ENCODE measurements at regions not wholly inside any gene's neighbourhood (a gene's known extent, or its start where the extent isn't known, plus 50 kb on each side); places are given as distances from the start of the nearest gene placed in this dataset.
A peak's percentile ranks its signal among the peaks of the same experiment; 100 is the strongest.

DNA sequence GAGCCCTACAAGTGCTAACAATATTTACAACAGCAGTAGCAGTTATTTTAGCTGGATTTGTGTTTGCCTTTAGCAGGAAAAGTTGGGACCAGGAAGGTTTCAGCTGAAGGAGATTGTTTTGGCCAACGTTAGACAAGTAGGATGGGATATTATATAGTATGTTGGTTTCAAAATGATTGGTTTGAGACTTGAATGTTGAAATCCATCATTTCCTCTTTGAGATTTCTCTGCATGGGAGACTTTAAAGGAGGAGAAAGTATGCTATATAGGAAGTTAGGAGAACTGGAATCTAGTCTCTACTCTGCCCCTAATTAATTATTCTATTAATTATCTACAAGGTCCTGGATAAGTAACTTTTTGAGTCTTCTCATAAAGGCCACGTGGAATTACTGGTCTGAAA lies 263.8 kb downstream of the PTEN start:
- Mint-ChIP-seq H3K27me3 (ENCODE audit: low read depth) (peaks cover 5% of the 10 kb centered on the region), H3K4me3 (no peak overlapping the region), H3K4me1 (ENCODE audit: low read depth) (peaks cover 3% of the 10 kb centered on the region), H3K36me3 (ENCODE audit: low read depth) (no peaks in the 10 kb centered on the region), H3K9me3 (peaks cover 2% of the 10 kb centered on the region), H3K27ac (no peak overlapping the region)
- intact Hi-C loops (cut with micrococcal nuclease): no loop called here
- CTCF ChIA-PET: no interaction called here
- no peak for DNase-seq

DNA sequence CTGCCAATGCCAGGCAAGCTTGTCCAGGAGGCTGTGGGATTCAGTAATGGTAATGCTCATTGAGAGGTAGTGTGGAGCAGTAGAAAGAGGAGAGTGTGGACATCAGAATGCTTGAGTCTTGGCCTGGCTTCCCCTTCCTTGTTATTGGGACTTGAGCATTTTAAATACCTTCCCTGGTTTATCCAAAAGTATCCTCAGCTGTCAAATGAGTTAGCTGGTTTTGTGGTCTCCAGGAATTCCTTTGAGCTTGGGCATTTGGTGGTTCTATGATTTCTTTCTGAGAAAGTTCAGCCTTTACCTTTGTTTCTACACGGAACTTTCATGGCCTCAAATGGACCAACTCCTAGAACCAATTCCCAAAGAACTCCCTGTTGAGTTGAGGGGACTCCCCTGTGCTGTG lies 264.3 kb downstream of the PTEN start:
- intact Hi-C loops (cut with micrococcal nuclease): no loop called here
- Mint-ChIP-seq H3K36me3 (ENCODE audit: low read depth) (no peaks in the 10 kb centered on the region), H3K27me3 (ENCODE audit: low read depth) (peaks cover 5% of the 10 kb centered on the region), H3K4me1 (ENCODE audit: low read depth) (peaks cover 3% of the 10 kb centered on the region), H3K4me3 (no peak overlapping the region), H3K9me3 (peaks cover 2% of the 10 kb centered on the region), H3K27ac (no peak overlapping the region)
- no peak for DNase-seq
- CTCF ChIA-PET: interaction anchor here (1.3 kb wide), 1 partner anchor 15 kb away, joined by 4 read pairs; no protein-coding TSS in a partner anchor

DNA sequence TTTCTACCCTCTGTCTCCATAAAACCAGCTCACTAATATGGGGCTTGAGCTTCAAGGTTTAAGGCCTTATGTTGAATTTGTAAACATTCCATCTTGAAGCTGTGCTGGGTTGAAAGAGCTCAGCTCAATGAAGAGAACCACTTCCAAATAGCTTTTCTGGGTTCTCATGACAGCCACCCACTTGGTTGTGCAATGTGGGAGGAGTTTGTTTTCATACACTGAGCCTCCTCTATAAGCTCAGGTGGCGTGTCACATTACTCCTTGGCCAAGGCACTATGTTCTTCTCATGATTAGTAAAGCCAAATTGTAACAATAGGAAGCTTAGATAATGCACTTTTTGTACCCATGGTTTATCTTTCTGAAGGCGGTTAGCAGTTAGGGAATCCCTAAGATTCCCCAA lies 265.6 kb downstream of the PTEN start:
- CTCF ChIA-PET: interaction anchor here (0.5 kb wide), 1 partner anchor 260 kb away, joined by 7 read pairs; no protein-coding TSS in a partner anchor
- DNase-seq: no peak

DNA sequence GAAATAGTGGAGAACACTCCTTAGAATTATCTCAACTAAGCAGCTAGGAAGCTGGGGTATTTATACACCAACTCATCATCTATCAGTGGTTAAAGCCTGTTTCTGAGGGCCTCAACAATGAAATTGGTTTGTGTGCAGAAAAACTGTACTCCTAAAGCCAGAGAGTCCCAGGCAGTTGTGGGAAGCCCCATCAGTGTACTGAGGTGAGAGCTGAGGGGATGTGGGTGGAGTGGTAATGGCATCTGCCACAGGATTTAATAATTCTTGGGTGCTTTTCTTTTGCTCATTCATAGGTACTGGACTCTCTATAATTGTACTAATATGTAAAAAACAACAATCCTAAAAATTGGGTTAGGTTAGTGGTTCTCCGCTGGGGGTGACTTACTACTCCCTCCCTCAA lies 267.5 kb downstream of the PTEN start:
- CTCF ChIA-PET: interaction anchor here (0.6 kb wide), 1 partner anchor 256 kb away, joined by 4 read pairs; no protein-coding TSS in a partner anchor
- no peak for DNase-seq
- no peak overlapping the region for H3K27ac Mint-ChIP-seq
- no peak overlapping the region for H3K4me3 Mint-ChIP-seq
- peaks cover 5% of the 10 kb centered on the region for H3K9me3 Mint-ChIP-seq
- H3K36me3 Mint-ChIP-seq (ENCODE audit: low read depth): no peaks in the 10 kb centered on the region
- intact Hi-C loops (cut with micrococcal nuclease): no loop called here
- H3K27me3 Mint-ChIP-seq (ENCODE audit: low read depth): no peaks in the 10 kb centered on the region
- H3K4me1 Mint-ChIP-seq (ENCODE audit: low read depth): peaks cover 3% of the 10 kb centered on the region

More for the DNA sequence above, 265.6 kb downstream of the PTEN start:
- Mint-ChIP-seq H3K4me3 (no peak overlapping the region), H3K36me3 (ENCODE audit: low read depth) (no peaks in the 10 kb centered on the region), H3K4me1 (ENCODE audit: low read depth) (peaks cover 3% of the 10 kb centered on the region), H3K27ac (no peak overlapping the region), H3K27me3 (ENCODE audit: low read depth) (peaks cover under 1% of the 10 kb centered on the region), H3K9me3 (peaks cover 2% of the 10 kb centered on the region)
- intact Hi-C loops (cut with micrococcal nuclease): no loop called here

DNA sequence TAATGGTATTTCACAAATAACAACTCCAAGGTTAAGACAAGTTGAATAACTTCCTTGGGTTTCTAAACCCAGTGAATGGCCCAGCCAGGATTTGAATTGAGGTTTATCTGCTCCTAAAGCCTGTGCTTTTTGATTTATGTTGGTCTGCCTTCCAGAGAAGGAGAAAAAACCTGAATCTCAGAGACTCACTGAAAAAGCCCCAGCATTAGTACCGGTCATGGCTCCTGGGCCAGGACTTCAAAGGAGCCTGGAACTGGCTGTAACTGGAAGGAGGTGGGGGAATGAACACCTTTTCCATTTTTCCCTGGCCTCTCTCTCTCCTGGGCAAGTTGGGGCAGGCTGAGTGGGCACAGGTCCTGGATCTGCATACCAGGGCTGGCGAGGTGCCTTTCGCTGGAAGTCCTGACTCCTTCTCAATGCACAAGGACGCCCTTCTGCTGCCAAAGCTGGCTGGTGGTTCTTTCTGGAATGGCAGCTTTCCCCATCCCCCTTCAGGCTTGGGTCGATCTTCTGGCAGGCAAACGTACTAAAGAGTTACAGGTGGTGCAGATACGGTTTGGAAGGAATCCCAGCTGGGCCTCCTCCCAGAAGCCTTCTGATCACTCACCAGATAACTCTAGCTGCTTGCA lies 268.2 kb downstream of the PTEN start:
- DNase-seq: no peak
- H3K9me3 Mint-ChIP-seq: peaks cover 5% of the 10 kb centered on the region
- no peak overlapping the region for H3K27ac Mint-ChIP-seq
- H3K4me1 Mint-ChIP-seq (ENCODE audit: low read depth): peaks cover under 1% of the 10 kb centered on the region
- intact Hi-C loops (cut with micrococcal nuclease): no loop called here
- CTCF ChIA-PET: interaction anchor here (0.6 kb wide), 1 partner anchor 38 kb away, joined by 4 read pairs; no protein-coding TSS in a partner anchor
- H3K27me3 Mint-ChIP-seq (ENCODE audit: low read depth): no peaks in the 10 kb centered on the region
- H3K4me3 Mint-ChIP-seq: no peak overlapping the region
- H3K36me3 Mint-ChIP-seq (ENCODE audit: low read depth): no peaks in the 10 kb centered on the region

DNA sequence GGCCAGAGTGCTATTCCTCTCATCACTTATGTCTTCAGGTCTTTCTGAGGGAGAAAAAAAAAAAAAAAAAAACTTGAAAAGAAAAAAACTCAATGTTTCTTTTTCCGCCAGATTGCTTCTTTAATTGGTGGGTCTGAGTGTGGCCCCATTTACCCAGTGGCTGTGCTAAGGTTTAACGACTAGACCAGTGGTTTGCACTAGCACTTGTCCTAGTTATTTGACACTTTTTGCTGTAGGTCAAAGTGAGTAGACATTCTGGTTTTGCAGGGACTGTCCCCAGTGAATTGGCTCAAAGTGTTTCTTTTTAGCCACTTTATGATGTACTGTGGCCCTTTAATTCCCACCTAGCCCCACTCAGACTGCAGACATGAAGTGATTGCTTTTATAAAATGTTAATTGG lies 273.3 kb downstream of the PTEN start:
- H3K27me3 Mint-ChIP-seq (ENCODE audit: low read depth): no peaks in the 10 kb centered on the region
- H3K27ac Mint-ChIP-seq: no peak overlapping the region
- H3K4me3 Mint-ChIP-seq: no peak overlapping the region
- CTCF ChIA-PET: no interaction called here
- H3K9me3 Mint-ChIP-seq: peaks cover 3% of the 10 kb centered on the region
- intact Hi-C loops (cut with micrococcal nuclease): no loop called here
- H3K4me1 Mint-ChIP-seq (ENCODE audit: low read depth): peaks cover 9% of the 10 kb centered on the region
- DNase-seq: no peak
- H3K36me3 Mint-ChIP-seq (ENCODE audit: low read depth): no peaks in the 10 kb centered on the region

GRCh38 chr10:88138319-88138848 lies 275.0 kb downstream of the PTEN start:
- Mint-ChIP-seq H3K4me3 (no peak overlapping the region), H3K27ac (no peak overlapping the region)

DNA sequence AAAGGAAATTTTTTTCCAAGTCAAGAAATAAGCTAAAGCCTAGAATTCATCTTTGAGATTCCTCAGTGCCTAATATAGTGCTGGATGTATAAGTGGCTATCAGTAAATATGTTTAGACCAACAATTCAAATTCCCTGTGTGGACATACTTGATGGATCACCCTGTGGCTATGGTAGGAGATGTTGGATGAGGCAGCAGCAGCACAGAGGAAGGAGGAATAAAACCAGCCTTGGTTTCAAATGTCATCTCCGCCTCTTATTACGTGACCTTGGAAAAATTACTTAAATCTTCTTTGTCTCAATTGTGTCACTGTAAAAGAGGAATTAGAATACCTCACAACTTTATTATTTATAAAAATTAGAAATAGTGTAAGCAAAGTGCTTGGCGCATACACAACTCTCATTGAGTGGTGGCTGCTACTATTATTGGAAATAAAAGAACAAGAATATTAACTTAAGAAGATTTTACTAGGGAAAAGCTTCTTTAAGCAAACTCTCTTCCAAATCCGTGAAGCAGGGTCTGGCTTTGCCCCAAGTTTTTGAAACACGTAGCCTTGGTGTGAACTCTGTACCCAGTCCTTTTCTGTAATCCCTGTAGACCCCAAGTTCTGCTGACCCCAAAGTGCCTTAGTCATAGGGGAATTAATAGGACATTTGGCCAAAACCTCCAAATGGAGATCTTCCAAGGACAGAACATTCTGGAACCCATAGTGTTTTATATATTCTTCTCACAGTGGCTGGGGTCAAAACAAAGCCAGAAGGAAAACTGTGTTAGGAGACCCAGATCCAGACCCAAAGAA lies 283.8 kb downstream of the PTEN start:
- Mint-ChIP-seq H3K27ac (no peak overlapping the region), H3K4me3 (no peak overlapping the region), H3K4me1 (ENCODE audit: low read depth) (peaks cover 6% of the 10 kb centered on the region), H3K9me3 (no peaks in the 10 kb centered on the region), H3K36me3 (ENCODE audit: low read depth) (no peaks in the 10 kb centered on the region), H3K27me3 (ENCODE audit: low read depth) (no peaks in the 10 kb centered on the region)
- intact Hi-C loops (cut with micrococcal nuclease): no loop called here
- no peak for DNase-seq
- CTCF ChIA-PET: no interaction called here

More at GRCh38 chr10:88138319-88138848, 275.0 kb downstream of the PTEN start:
- Mint-ChIP-seq H3K4me1 (ENCODE audit: low read depth) (peaks cover 9% of the 10 kb centered on the region), H3K36me3 (ENCODE audit: low read depth) (no peaks in the 10 kb centered on the region), H3K27me3 (ENCODE audit: low read depth) (no peaks in the 10 kb centered on the region), H3K9me3 (peaks cover 3% of the 10 kb centered on the region)
- CTCF ChIA-PET: interaction anchor here (0.7 kb wide), 1 partner anchor 17 kb away, joined by 3 read pairs; no protein-coding TSS in a partner anchor
- intact Hi-C loops (cut with micrococcal nuclease): loop anchor here (1.0 kb wide), 5 partner anchors 12 to 133 kb away; no protein-coding TSS in a partner anchor
- DNase-seq: no peak

GRCh38 chr10:88149906-88150305 lies 286.5 kb downstream of the PTEN start:
- intact Hi-C loops (cut with micrococcal nuclease): loop anchor here (5.0 kb wide), 1 partner anchor 388 kb away; no protein-coding TSS in a partner anchor
- Mint-ChIP-seq H3K9me3 (peaks cover 2% of the 10 kb centered on the region), H3K27ac (no peak overlapping the region), H3K4me3 (no peak overlapping the region), H3K4me1 (ENCODE audit: low read depth) (peaks cover 22% of the 10 kb centered on the region), H3K27me3 (ENCODE audit: low read depth) (no peaks in the 10 kb centered on the region), H3K36me3 (ENCODE audit: low read depth) (no peaks in the 10 kb centered on the region)
- CTCF ChIA-PET: no interaction called here
- no peak for DNase-seq

DNA sequence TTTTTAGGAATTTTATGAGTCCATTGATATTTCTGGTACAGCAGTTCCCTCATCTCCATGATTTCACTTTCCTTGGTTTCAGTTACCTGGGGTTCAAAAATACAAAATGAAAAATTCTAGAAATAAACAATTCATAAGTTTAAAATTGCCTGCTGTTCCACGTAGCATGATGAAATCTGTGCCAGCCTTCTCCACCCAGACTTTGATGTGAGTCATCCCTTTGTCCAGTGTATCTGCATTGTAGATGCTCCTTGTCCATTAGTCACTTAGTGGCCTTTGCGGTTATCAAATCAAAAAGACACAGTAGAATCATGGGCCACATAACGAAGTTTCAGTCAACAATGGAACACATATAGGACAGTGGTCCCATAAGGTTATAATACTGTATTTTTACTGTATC lies 286.9 kb downstream of the PTEN start:
- intact Hi-C loops (cut with micrococcal nuclease): loop anchor here (5.0 kb wide), 1 partner anchor 388 kb away; no protein-coding TSS in a partner anchor
- Mint-ChIP-seq H3K36me3 (ENCODE audit: low read depth) (no peaks in the 10 kb centered on the region), H3K9me3 (peaks cover 2% of the 10 kb centered on the region), H3K4me3 (no peak overlapping the region), H3K27me3 (ENCODE audit: low read depth) (no peaks in the 10 kb centered on the region), H3K4me1 (ENCODE audit: low read depth) (peaks cover 22% of the 10 kb centered on the region), H3K27ac (no peak overlapping the region)
- DNase-seq: no peak
- CTCF ChIA-PET: no interaction called here

GRCh38 chr10:88152728-88153133 lies 289.3 kb downstream of the PTEN start:
- Mint-ChIP-seq H3K4me1 (ENCODE audit: low read depth) (peaks cover 22% of the 10 kb centered on the region), H3K9me3 (peaks cover 2% of the 10 kb centered on the region), H3K27ac (peak overlapping the region; percentile 86), H3K36me3 (ENCODE audit: low read depth) (no peaks in the 10 kb centered on the region), H3K4me3 (no peak overlapping the region), H3K27me3 (ENCODE audit: low read depth) (no peaks in the 10 kb centered on the region)
- intact Hi-C loops (cut with micrococcal nuclease): loop anchor here (1.0 to 5.0 kb wide), 5 partner anchors 14 to 390 kb away; no protein-coding TSS in a partner anchor
- CTCF ChIA-PET: interaction anchor here (0.9 to 1.0 kb wide), 2 partner anchors 42 to 290 kb away, joined by 3 to 4 read pairs; no protein-coding TSS in a partner anchor
- peak; percentile 76 for DNase-seq

DNA sequence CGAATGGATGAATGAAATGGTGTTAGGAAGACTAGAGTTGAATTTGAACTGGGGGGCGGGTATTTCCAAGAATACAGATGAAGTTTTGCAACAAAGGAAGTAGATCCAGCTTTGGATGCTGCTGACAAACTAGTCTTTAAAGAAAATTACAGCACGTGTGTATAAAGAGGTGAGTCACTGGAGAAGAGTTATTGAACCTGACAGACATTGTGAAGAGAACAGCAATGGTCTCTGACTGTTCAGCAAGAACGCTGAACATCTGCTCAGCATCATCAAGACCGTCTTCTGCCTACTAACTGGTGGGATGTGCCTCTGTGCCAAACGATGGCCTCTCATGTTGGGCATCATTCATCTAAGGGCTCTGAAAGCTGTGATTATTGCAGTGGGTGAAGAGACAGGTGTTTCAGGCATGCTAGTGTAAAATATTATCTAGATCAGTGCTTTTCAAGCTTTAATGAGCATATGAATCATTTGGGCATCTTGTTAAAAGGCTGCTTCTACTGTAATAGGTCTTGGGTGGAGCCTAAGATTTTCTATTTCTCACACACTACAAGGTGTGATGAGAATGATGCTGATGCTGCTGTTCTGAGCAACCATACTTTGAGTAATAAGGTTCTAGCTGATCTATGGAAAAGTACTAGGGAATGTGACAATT lies 291.3 kb downstream of the PTEN start:
- peaks cover 22% of the 10 kb centered on the region for H3K4me1 Mint-ChIP-seq (ENCODE audit: low read depth)
- intact Hi-C loops (cut with micrococcal nuclease): loop anchor here (5.0 kb wide), 1 partner anchor 392 kb away; no protein-coding TSS in a partner anchor
- no peak for DNase-seq
- H3K27me3 Mint-ChIP-seq (ENCODE audit: low read depth): no peaks in the 10 kb centered on the region
- CTCF ChIA-PET: interaction anchor here (0.7 kb wide), 1 partner anchor 220 kb away, joined by 3 read pairs; no protein-coding TSS in a partner anchor
- H3K36me3 Mint-ChIP-seq (ENCODE audit: low read depth): no peaks in the 10 kb centered on the region
- no peak overlapping the region for H3K4me3 Mint-ChIP-seq
- peaks cover 2% of the 10 kb centered on the region for H3K9me3 Mint-ChIP-seq
- H3K27ac Mint-ChIP-seq: no peak overlapping the region
